Smooth muscle cell (in vitro differentiated cells): ENCODE measurements at regions not wholly inside any gene's neighbourhood (a gene's known extent, or its start where the extent isn't known, plus 50 kb on each side); places are given as distances from the start of the nearest gene placed in this dataset.

ENCODE experiments used
- DNase-seq: peaks from one replicate; lab custom pipeline; 2025; ENCODE audit not compliant: unreplicated experiment; lab: John Stamatoyannopoulos, UW
- H2AFZ ChIP-seq: fragments of 200-600 bp; sonication (generic); 2 replicates; pipeline ENCODE4 v1.6.0; 2016; ENCODE audit warnings: antibody characterized with exemption, low read depth, mild to moderate bottlenecking
- H3F3A ChIP-seq: fragments of 200-600 bp; sonication (generic); 2 replicates; pipeline ENCODE4 v1.6.0; 2017; ENCODE audit warnings: antibody characterized with exemption, low read depth
- H3K27ac ChIP-seq: fragments of 200-600 bp; sonication (generic); 2 replicates; pipeline ENCODE4 v1.5.1; 2016; ENCODE audit warnings: low read depth, mild to moderate bottlenecking
- H3K27me3 ChIP-seq: fragments of 200-600 bp; sonication (generic); 2 replicates; pipeline ENCODE4 v1.6.1; 2016; ENCODE audit warnings: low read depth, mild to moderate bottlenecking
- H3K36me3 ChIP-seq: fragments of 200-600 bp; sonication (generic); 2 replicates; pipeline ENCODE4 v1.5.1; 2016; ENCODE audit warnings: low read depth
- H3K4me1 ChIP-seq: fragments of 200-600 bp; sonication (generic); 2 replicates; pipeline ENCODE4 v1.5.1; 2016; ENCODE audit warnings: low read depth
- H3K4me2 ChIP-seq: fragments of 200-600 bp; sonication (generic); 2 replicates; pipeline ENCODE4 v1.6.0; 2016; ENCODE audit warnings: mild to moderate bottlenecking
- H3K4me3 ChIP-seq: fragments of 200-600 bp; sonication (generic); 2 replicates; pipeline ENCODE4 v1.5.1; 2016; ENCODE audit warnings: mild to moderate bottlenecking
- H3K79me2 ChIP-seq: fragments of 200-600 bp; sonication (generic); 2 replicates; pipeline ENCODE4 v1.6.0; 2016; ENCODE audit warnings: low read depth, mild to moderate bottlenecking
- H3K9ac ChIP-seq: fragments of 200-600 bp; sonication (generic); 2 replicates; pipeline ENCODE4 v1.6.0; 2016; ENCODE audit warnings: low read depth
- H3K9me3 ChIP-seq: fragments of 200-600 bp; sonication (generic); replicated peaks from 2 replicates; pipeline ENCODE4 v1.5.1; 2016; ENCODE audit warnings: low read depth
- H4K20me1 ChIP-seq: fragments of 200-600 bp; sonication (generic); 2 replicates; pipeline ENCODE4 v1.6.0; 2016; ENCODE audit warnings: low read depth
- WGBS: methylation state at CpG from one replicate; pipeline ENCODE4 v1.1.7; 2016; ENCODE audit warnings: low lambda C conversion rate; 5-methylcytosine and 5-hydroxymethylcytosine counted together
- TF ChIP-seq, protein P1 (sequence below): fragments of 200-600 bp; sonication (generic); IDR thresholded peaks from 2 replicates; pipeline ENCODE4 v1.5.1; 2017; ENCODE audit warnings: borderline replicate concordance, mild to moderate bottlenecking, antibody characterized with exemption; ENCODE audit not compliant: insufficient read depth, poor library complexity, severe bottlenecking

DNA sequence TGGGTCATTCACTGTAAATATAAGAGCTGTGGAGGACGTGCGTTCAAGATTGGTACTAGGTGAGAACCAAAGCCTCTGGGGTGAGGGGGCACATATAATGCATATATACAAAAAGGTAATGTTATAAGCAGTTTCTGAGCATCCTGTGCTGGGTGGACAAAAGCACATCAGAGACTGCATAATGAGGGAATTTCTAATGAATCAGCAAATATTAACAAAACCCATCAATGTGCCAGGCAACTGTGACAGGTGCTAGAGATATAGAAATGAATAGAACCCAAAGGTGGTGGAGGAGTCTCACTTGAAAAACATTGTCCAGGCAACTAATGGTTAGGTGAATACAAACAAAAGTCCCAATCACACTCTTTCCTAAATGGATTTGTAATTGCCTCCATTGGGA, 74.7 kb downstream of the GPR65 start:
- no peaks in the 10 kb centered on the region for H4K20me1 ChIP-seq
- H3K4me1 ChIP-seq, result no peaks in the 10 kb centered on the region
- no peak overlapping the region for H2AFZ ChIP-seq
- no peaks in the 10 kb centered on the region for H3F3A ChIP-seq
- no peaks in the 10 kb centered on the region for H3K27me3 ChIP-seq
- no peaks in the 10 kb centered on the region for H3K36me3 ChIP-seq
- no peak overlapping the region for H3K4me3 ChIP-seq
- H3K9ac ChIP-seq, result no peak overlapping the region
- no peak overlapping the region for H3K4me2 ChIP-seq
- H3K79me2 ChIP-seq, result no peaks in the 10 kb centered on the region
- H3K27ac ChIP-seq, result no peak overlapping the region
- DNase-seq, result no peak
- no peaks in the 10 kb centered on the region for H3K9me3 ChIP-seq
- TF ChIP-seq, protein P1, sequence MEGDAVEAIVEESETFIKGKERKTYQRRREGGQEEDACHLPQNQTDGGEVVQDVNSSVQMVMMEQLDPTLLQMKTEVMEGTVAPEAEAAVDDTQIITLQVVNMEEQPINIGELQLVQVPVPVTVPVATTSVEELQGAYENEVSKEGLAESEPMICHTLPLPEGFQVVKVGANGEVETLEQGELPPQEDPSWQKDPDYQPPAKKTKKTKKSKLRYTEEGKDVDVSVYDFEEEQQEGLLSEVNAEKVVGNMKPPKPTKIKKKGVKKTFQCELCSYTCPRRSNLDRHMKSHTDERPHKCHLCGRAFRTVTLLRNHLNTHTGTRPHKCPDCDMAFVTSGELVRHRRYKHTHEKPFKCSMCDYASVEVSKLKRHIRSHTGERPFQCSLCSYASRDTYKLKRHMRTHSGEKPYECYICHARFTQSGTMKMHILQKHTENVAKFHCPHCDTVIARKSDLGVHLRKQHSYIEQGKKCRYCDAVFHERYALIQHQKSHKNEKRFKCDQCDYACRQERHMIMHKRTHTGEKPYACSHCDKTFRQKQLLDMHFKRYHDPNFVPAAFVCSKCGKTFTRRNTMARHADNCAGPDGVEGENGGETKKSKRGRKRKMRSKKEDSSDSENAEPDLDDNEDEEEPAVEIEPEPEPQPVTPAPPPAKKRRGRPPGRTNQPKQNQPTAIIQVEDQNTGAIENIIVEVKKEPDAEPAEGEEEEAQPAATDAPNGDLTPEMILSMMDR, result no peak
- 95% methylated on average over 2 of the region's 2 CpGs for WGBS

DNA sequence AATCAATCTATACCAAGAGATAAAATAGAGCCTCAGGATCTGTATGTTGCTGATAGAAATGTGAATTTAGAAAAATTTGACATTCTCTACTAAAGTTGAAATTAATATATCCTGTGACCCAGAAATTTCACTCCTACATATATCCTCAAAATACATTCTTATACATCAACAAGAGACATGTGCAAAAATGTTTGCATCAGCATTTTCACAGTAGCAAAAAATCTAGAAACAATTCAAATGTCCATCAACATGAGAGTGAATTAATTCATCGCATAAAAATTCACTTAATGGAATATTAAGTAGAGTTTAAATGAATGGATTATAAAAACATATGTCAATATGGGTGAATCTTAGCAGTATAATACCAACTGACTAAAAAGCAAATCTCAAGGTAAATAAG, 80.8 kb downstream of the GPR65 start:
- Histone ChIP-seq H3K36me3 (no peaks in the 10 kb centered on the region), H3K9ac (no peak overlapping the region), H3K27ac (no peak overlapping the region), H3K9me3 (no peaks in the 10 kb centered on the region), H3K4me2 (no peak overlapping the region), H3K27me3 (no peaks in the 10 kb centered on the region), H3K79me2 (no peaks in the 10 kb centered on the region), H4K20me1 (no peaks in the 10 kb centered on the region), H3F3A (no peaks in the 10 kb centered on the region), H3K4me1 (no peaks in the 10 kb centered on the region), H2AFZ (no peak overlapping the region), H3K4me3 (no peak overlapping the region)
- TF ChIP-seq, protein P1, result no peak
- WGBS, result 94% methylated on average over 1 of the region's 1 CpG
- DNase-seq, result no peak

DNA sequence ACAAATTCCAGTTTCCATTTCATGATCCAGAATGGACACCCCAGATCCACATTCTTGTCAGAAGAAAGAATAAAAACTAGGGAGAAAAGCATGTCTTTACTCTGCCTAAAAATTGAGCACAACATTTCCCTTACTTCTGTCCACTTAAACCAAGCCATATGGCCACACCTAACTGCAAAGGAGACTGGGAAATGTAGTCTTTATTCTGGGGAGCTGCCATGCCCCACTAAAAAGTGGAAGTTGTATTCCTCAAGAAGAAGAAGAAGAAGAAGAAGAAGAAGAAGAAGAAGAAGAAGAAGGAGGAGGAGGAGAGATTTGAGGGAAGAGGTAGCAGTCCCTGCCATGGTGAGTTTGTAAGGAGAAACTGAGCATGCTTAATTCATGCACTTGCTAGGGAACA, 84.5 kb downstream of the GPR65 start:
- no peaks in the 10 kb centered on the region for H4K20me1 ChIP-seq
- no peaks in the 10 kb centered on the region for H3F3A ChIP-seq
- TF ChIP-seq, protein P1, result no peak
- H3K4me3 ChIP-seq, result no peak overlapping the region
- H3K36me3 ChIP-seq, result no peaks in the 10 kb centered on the region
- H3K9me3 ChIP-seq, result no peaks in the 10 kb centered on the region
- no peaks in the 10 kb centered on the region for H3K27me3 ChIP-seq
- no peak overlapping the region for H3K9ac ChIP-seq
- H3K4me1 ChIP-seq, result no peaks in the 10 kb centered on the region
- H3K79me2 ChIP-seq, result no peaks in the 10 kb centered on the region
- H2AFZ ChIP-seq, result no peak overlapping the region
- H3K4me2 ChIP-seq, result no peak overlapping the region
- no peak overlapping the region for H3K27ac ChIP-seq
- no peak for DNase-seq

DNA sequence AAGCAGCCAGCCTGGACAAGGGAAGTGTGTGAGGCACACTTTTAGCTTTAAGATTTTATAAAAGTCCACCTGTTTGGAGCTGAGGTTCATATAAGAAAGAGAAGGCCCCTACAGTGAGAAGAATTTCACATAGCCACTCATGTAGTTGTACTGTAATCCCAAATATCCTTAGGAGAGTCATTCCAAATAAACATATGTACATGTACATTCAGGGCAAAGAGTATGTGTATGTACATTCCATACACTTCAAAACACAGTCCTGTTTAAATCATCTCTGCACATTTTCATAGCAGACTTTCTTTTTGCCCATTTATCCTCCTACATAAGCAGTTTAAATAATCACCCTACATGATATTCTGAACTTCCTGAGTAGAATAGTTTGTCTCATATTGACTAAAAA, 87.6 kb downstream of the GPR65 start:
- TF ChIP-seq, protein P1, result no peak
- H2AFZ ChIP-seq, result no peak overlapping the region
- H3F3A ChIP-seq, result no peaks in the 10 kb centered on the region
- no peak overlapping the region for H3K4me3 ChIP-seq
- H3K36me3 ChIP-seq, result no peaks in the 10 kb centered on the region
- H3K27ac ChIP-seq, result no peak overlapping the region
- no peak for DNase-seq
- H4K20me1 ChIP-seq, result no peaks in the 10 kb centered on the region
- no peaks in the 10 kb centered on the region for H3K4me1 ChIP-seq
- H3K27me3 ChIP-seq, result no peaks in the 10 kb centered on the region
- H3K9ac ChIP-seq, result no peak overlapping the region
- H3K79me2 ChIP-seq, result no peaks in the 10 kb centered on the region
- no peak overlapping the region for H3K4me2 ChIP-seq
- no peaks in the 10 kb centered on the region for H3K9me3 ChIP-seq
